Left renal pelvis (tissue), 4 donors: ENCODE measurements at regions not wholly inside any gene's neighbourhood (a gene's known extent, or its start where the extent isn't known, plus 50 kb on each side); places are given as distances from the start of the nearest gene placed in this dataset.

ENCODE experiments used
- DNase-seq, 4 donors: peaks; one replicate each; pipeline ENCODE4 v3.0.0-alpha.2; 2013; ENCODE audit warnings: low read depth in 4 of 4, low spot score in 3 of 4

- DNase-seq: no peak
Observed at GRCh38 chr1:244336232-244336899, 115.3 kb downstream of the ADSS2 start.

- DNase-seq: no peak
Observed at GRCh38 chr1:244337839-244338238, 113.9 kb downstream of the ADSS2 start.

- DNase-seq: no peak
Observed at GRCh38 chr1:244339073-244339692, 112.5 kb downstream of the ADSS2 start.

GRCh38 chr1:244339776-244340175 lies 111.9 kb downstream of the ADSS2 start:
- DNase-seq: no peak

GRCh38 chr1:244340396-244340795 lies 111.3 kb downstream of the ADSS2 start:
- DNase-seq: no peak

- DNase-seq: no peak
Observed at GRCh38 chr1:244341455-244342450, 110.0 kb downstream of the ADSS2 start.

GRCh38 chr1:244344001-244344400 lies 107.7 kb downstream of the ADSS2 start:
- DNase-seq: no peak

GRCh38 chr1:244346972-244347618 lies 104.6 kb downstream of the ADSS2 start:
- no peak for DNase-seq

- DNase-seq: no peak
Observed at GRCh38 chr1:244347942-244348341, 103.8 kb downstream of the ADSS2 start.

- DNase-seq: no peak
Observed at GRCh38 chr1:244349103-244349531, 102.6 kb downstream of the ADSS2 start.

- DNase-seq: no peak
Observed at GRCh38 chr1:244349581-244350001, 102.1 kb downstream of the ADSS2 start.

- no peak for DNase-seq
Observed at GRCh38 chr1:244350027-244350426, 101.7 kb downstream of the ADSS2 start.

GRCh38 chr1:244352156-244352830 lies 99.4 kb downstream of the ADSS2 start:
- no peak for DNase-seq

- no peak for DNase-seq
Observed at GRCh38 chr1:244353551-244354091, 98.1 kb downstream of the ADSS2 start.

- DNase-seq: no peak
Observed at GRCh38 chr1:244354810-244355278, 96.9 kb downstream of the ADSS2 start.

GRCh38 chr1:244356376-244356775 lies 95.3 kb downstream of the ADSS2 start:
- no peak for DNase-seq
